SK-N-MC (cell line): ENCODE measurements at regions not wholly inside any gene's neighbourhood (a gene's known extent, or its start where the extent isn't known, plus 50 kb on each side); places are given as distances from the start of the nearest gene placed in this dataset.

ENCODE experiments used
- EZH2 ChIP-seq: fragments of 200-600 bp; sonication (generic); IDR thresholded peaks from one replicate; pipeline ENCODE4 v1.6.1; 2017; ENCODE audit warnings: antibody characterized with exemption
- FOXP2 ChIP-seq: optimal IDR thresholded peaks from 2 replicates; pipeline ENCODE3; 2011; ENCODE audit warnings: mild to moderate bottlenecking, moderate library complexity; ENCODE audit not compliant: insufficient read depth; ENCODE audit errors: extremely low read length, control extremely low read depth
- POLR2AphosphoS5 ChIP-seq: IDR thresholded peaks from 2 replicates; pipeline ENCODE4 v1.6.1; 2012; ENCODE audit warnings: mild to moderate bottlenecking, low read depth, low read length, borderline replicate concordance

GRCh38 chr5:92144824-92145223 is 761.7 kb upstream of the ARRDC3 start:
- no peak for TF ChIP-seq POLR2AphosphoS5
- no peak for TF ChIP-seq EZH2
- no peak for TF ChIP-seq FOXP2
